ENCODE measurements at regions not wholly inside any gene's neighbourhood (a gene's known extent, or its start where the extent isn't known, plus 50 kb on each side); places are given as distances from the start of the nearest gene placed in this dataset.

DNA sequence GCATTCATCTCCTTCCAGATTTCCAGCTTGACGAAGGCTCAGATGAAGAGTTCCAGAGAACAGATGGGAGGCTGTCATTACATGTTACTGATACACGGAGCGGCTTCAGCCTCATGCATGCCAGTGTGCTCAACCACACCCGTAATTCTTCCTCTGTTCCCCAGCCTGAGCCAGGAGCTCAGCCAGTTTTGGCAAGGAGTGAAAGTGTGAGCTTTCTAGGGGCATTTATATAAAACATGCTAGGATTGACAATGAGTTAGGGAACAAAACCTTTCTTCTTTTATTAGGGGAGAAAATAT, 290.4 kb upstream of the PLXNA2 start:
- DNase-seq (ENCODE audit: low read depth) = no peak
- TF ChIP-seq CTCF (IDR thresholded peaks at IDR 0.05; ENCODE audit: low read depth, low read length, missing control alignments) = no peak
- no peak overlapping the region for H3K4me3 ChIP-seq (ENCODE audit: low read depth, low read length)

DNA sequence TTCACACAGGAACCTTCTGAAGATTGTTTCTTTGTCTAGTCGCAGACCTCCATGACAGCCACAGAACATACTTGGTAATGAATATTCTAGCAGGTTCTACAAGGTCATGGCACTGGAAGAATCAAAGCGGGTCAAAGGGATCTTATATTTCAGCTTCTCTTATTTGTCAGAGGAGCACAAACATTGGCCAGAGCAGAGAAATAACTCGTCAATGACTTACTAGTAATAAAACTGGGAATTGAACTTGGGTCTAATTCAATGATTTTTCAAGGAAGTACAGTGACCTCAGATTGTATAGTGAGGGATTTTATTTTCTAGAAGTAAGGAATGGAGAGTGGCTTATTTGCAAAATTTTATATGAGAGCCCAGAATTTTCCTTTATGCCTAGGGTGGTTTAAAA, 290.8 kb upstream of the PLXNA2 start:
- no peak overlapping the region for H3K4me3 ChIP-seq (ENCODE audit: low read depth, low read length)
- no peak for DNase-seq (ENCODE audit: low read depth)
- no peak for TF ChIP-seq CTCF (IDR thresholded peaks at IDR 0.05; ENCODE audit: low read depth, low read length, missing control alignments)

DNA sequence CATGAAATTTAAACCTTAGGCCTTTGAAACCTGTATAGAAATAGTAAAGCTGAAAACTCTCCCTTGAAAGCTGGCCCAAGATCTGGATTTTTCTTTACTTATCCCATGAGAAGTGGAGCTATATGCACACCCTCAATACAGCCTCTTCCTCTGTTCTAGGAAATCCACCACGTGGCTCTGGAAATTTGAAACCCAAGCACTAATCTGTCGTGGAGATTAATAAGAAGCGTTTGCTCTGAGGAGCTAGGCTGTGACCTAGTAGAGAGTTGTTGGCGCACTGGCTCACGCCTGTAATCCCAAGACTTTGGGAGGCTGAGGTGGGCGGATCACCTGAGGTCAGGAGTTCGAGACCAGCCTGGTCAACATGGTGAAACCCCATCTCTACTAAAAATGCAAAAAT, 291.3 kb upstream of the PLXNA2 start:
- H3K4me3 ChIP-seq (ENCODE audit: low read depth, low read length) = no peak overlapping the region
- DNase-seq (ENCODE audit: low read depth) = no peak
- TF ChIP-seq CTCF (IDR thresholded peaks at IDR 0.05; ENCODE audit: low read depth, low read length, missing control alignments) = no peak

- TF ChIP-seq CTCF (IDR thresholded peaks at IDR 0.05; ENCODE audit: low read depth, low read length, missing control alignments) = no peak
- no peak for DNase-seq (ENCODE audit: low read depth)
These were observed 292.0 kb upstream of the PLXNA2 start for GRCh38 chr1:208536212-208536611.

DNA sequence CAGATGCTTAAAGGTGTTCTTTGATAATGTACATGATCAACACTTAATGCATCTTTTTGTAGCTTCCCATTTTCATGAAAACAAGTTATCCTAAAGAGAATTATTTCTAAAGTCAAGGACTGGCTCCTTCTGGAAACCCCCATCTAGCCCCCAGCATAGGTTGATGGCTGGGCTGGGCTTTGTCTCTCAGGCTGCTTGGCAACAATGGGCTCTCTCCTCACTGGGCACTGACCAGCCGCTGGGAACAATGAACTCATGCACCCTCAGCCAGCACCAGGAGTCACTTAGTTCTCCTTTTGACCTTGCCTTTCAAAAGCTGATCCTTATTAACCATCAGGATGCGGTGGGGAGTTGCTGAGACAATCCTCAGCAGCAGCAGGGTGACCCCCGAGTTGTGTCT, 293.0 kb upstream of the PLXNA2 start:
- DNase-seq (ENCODE audit: low read depth) = no peak
- no peak for TF ChIP-seq CTCF (IDR thresholded peaks at IDR 0.05; ENCODE audit: low read depth, low read length, missing control alignments)
- H3K4me3 ChIP-seq (ENCODE audit: low read depth, low read length) = no peak overlapping the region

More at GRCh38 chr1:208536212-208536611, 292.0 kb upstream of the PLXNA2 start:
- no peak overlapping the region for H3K4me3 ChIP-seq (ENCODE audit: low read depth, low read length)

DNA sequence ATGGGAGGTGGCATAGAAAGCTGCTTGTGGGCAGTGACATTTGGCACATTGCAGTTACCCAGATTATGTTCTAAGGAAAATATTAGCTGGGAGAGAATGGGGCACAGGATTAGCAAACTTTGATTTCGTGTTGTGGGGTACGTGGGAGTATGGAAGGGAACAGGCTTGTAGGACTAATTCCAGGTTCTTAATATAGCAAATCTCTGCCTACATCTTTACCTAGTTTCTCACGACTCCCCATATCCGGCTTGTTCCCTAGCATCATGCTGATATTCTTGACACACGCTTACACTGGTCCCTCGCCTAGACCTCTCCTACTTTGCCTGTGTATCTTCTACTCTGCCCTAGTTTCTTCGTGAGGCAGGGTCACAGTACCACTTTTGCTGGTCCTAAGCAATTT, 293.9 kb upstream of the PLXNA2 start:
- no peak for TF ChIP-seq CTCF (IDR thresholded peaks at IDR 0.05; ENCODE audit: low read depth, low read length, missing control alignments)
- no peak for DNase-seq (ENCODE audit: low read depth)

DNA sequence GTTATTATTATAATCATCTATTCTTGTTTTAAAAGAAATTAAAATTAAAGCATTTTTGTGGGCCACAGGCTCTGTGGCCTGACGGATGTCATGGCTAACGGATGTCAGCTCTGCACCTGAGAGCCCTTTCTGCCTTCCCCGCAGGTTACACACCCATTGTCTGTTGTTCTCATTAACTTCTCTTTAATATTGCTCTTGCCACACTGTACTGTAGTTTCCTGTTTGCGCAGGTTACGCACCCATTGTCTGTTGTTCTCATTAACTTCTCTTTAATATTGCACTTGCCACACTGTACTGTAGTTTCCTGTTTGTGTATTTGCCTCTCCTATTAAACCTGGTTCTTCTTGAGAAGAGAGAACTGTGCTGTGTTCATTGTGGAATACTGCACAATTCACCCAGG, 294.4 kb upstream of the PLXNA2 start:
- no peak for TF ChIP-seq CTCF (IDR thresholded peaks at IDR 0.05; ENCODE audit: low read depth, low read length, missing control alignments)
- no peak overlapping the region for H3K4me3 ChIP-seq (ENCODE audit: low read depth, low read length)
- DNase-seq (ENCODE audit: low read depth) = no peak

More for the DNA sequence above, 293.9 kb upstream of the PLXNA2 start:
- H3K4me3 ChIP-seq (ENCODE audit: low read depth, low read length) = no peak overlapping the region
